Stimulated activated CD4-positive, alpha-beta T cell treated with anti-CD3 and anti-CD28 coated beads, Interleukin-1b, Interleukin-23, amount 100 ng/mL, for 48 hours (primary cell): ENCODE measurements at regions not wholly inside any gene's neighbourhood (a gene's known extent, or its start where the extent isn't known, plus 50 kb on each side); places are given as distances from the start of the nearest gene placed in this dataset.
"Not testable (repeated sequence)": the region's sequence is repeated elsewhere in the genome, so short reads cannot be mapped to it uniquely, and the experiment has no call there.

Experiments used
- DNase-seq: peaks from one replicate; pipeline ENCODE4 v3.0.0-alpha.2; 2020

DNA sequence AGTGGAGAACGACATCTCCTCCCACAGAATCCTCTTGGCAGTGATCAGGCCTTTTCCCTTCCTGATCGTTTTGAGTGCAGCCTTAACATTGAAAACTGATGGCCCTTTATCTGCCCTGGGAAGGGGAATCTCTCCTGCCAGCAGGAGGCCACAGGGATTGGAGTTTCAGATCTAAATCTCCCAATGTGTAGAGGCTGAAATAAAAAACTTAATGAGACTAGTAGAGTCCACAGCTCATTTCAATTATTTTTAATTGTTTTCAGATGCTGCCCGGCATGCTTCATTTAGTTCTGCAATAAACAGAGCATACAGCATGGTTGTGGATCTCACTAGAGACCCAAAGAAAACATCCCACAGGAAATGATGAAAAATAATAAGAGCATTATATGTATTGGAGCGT lies 662.2 kb upstream of the HS3ST5 start:
- no peak for DNase-seq

DNA sequence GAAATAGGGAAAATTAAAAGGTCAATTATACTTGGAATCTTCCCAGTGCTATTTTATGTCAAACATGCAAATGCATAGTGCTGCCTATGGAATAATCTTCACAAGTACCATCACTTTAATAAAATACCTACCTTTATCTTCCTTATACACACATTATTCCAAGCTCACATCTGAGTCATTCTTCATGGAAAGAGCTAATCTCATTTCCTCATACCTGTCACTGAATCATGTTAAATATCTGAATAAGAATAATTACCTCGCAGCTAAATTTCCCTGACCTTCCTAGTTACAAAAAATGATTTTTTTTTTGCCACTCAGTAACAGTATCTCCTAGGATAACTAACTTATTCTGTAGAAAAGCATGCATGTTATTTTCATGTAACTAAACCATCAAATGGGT lies 661.4 kb upstream of the HS3ST5 start:
- no peak for DNase-seq

DNA sequence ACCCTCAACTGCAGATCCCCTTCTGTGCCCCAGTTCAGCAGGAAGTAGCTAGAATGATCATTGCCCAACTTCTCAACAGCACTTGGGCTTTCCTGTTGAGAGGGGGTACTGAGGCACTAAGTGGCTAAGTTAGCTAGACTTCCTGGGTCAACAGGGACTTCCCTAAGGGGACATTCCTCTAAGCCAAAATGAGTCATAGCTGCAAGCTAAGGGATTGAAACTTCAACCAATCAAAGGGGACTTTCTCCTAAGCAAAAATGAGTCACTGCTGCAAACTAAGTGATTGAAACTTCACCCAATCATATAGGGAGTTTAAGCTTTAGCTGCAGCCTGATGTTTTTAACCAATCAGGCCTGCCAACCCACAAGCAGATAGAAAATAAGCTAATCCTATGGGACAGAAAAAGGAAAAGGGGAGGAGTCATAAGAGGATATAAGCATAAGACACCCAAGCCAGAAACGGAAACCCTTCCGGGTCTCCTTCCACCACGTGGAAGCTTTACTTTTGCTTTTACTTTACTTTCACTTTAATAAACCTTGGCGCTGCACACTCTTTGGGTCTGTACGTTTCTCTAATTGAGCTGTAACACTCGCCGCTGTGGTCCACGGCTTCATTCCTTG lies 659.0 kb upstream of the HS3ST5 start:
- DNase-seq, result no peak

DNA sequence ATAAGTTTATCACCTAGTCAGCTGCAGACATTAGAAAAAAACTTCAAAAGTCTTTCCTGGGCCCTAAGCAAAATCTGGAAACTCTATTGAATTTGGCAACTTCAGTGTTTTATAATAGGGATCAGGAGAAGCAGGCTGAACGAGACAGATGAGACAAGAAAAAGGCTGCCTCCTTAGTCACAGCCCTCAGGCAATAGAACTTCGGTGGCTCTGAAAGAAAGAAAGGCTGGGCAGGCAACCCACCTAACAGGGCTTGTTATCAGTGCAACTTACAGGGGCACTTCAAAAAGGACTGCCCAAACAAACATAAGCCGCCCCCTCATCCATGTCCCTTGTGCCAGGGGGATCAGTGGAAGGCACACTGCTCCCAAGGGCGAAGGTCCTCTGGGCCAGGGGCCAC lies 657.9 kb upstream of the HS3ST5 start:
- no peak for DNase-seq

DNA sequence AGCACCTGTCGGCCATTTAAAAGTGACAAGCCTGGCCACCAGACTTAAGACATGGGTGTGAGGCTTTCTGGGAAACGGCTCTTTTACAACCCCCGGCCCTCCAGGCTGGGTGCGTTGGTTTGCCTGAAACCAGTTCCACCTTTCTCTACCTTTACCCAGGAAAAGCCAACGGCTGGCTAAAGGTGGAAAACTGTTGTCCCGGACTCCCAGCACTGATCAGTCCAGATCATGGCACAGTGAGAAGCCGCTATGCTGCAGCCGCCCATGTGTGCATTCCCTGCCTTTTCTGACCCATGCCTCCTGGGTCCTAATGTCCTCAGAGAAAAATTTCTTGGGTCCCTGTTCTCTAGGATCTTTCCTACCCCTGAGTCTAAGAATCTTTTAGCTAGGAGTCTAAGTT lies 655.7 kb upstream of the HS3ST5 start:
- no peak for DNase-seq

DNA sequence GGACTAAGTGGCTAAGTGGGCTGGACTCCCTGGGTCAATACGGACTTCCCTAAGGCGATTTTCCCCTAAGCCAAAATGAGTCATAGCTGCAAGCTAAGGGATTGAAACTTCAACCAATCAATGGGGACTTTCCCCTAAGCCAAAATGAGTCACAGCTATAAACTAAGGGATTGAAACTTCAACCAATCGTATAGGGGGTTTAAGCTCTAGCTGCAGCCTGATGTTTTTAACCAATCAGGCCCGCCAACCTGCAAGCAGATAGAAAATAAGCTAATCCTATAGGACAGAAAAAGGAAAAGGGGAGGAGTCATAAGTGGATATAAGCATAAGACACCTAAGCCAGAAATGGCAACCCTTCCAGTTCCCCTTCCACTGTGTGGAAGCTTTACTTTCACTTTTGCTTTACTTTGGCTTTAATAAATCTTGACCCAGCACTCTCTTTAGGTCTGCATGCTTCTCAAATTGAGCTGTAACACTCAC lies 655.0 kb upstream of the HS3ST5 start:
- DNase-seq, result no peak

DNA sequence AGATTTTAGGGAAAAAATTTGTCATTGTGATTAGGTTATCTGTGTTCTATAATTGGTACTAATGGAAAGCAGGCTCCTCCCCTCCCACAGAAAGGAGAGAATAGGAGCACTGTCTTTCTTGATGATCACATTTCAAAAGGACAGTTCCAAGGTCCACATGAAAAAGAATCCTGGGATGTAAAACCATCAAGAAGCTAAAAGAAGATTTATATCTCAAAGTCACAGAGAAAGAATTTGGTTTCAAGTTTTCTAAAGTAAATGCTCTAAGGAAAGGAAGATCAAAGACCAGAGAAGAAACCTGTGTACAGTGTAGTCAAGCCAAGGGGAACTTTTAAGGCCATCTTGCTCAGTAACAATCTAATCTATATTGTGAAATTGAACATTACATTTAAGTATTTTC lies 652.7 kb upstream of the HS3ST5 start:
- DNase-seq, result no peak

DNA sequence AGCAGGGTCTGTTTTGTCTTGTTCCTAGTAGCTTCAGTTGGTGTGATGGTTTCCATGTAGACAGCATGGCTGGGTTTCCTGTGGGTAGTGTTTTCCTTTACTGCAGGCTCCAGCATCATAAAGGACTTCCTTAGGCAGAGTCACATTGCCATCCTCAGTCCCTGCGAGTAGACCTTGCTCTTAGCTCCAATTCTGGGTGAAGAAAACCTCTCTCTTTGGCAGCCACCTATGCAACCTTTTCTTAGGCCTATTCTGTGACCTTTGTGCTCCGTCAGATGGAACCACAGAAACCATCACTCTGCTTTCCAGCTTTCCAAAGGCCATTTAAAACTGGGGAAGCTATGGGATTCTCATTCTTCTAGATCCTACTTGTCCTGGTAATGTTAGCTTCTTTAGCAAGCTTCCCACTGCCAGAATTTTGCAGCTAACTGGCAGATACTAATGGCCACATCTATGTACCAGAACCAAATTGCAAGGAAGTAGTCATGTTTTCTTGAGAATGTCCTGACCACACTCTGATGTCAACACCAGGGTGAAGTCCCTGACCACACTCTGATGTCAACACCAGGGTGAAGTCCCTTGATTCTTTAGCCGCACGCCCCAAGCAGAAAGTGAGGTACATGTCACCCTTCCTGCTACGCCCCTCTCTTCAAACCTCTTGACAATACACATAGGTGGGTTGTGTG lies 646.6 kb upstream of the HS3ST5 start:
- peak; percentile 34 for DNase-seq

DNA sequence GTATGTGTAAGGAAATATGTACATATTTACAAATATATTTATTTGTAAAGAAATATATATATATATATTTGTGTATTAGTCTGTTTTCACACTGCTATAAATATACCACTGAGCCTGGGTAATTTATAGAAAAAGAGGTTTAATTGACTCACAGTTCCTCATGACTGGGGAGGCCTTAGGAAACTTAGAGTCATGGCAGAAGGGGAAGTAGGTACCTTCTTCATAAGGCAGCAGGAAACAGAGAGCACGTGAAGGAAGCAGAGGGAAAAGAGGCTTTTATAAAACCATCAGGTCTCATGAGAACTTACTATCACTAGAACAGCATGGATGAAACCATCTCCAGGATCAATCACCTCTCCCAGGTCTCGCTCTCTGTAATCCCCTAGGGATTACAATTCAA lies 644.5 kb upstream of the HS3ST5 start:
- DNase-seq, result no peak

DNA sequence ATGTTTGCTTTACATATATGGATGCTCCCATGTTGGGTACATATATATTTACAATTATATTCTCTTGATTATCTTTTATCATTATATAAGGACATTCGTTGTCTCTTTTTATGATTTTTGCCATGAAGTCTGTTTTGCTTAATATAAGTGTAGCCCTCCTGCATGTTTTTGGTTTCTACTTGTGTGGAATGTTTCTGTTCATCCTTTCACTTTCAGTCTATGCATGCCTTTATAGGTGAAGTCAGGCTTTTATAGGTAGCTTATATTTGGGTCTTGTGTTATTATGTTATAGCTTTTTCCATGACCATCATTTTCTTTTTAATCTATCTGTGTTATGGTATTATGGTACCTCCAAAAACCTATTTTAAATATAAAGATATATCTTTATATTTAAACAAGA lies 612.5 kb upstream of the HS3ST5 start:
- DNase-seq, result no peak

DNA sequence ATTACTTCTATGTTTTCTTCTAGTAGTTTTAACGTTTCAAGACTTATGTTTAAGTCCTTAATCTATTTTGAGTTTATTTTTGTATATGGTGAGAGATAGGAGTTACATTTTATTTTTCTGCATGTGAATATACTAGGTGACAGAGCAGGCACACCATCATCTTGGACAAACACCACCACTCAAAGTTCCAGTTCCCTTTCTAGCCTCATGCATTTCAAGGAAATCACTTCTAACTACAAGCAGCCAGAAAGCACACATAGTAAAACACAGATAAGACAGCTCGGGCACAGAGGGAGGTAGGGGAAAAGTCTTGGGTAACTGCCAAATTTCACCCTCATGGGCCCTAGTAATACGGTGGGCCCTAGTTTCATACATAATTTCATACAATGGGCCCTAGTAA lies 609.4 kb upstream of the HS3ST5 start:
- DNase-seq, result no peak

DNA sequence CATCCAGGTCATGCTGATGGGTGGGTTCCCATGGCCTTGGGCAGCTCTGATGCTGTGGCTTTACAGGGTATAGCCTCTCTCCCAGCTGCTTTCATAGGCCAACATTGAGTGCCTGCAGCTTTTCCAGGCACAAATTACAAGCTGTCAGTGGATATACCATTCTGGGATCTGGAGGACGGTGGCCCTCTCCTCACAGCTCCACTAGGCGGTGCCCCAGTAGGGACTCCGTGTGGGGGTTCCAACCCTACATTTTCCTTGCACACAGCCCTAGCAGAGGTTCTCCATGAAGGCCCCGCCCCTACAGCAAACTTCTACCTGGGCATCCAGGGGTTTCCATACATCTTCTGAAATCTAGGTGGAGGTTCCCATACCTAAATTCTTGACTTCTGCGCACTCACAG lies 602.6 kb upstream of the HS3ST5 start:
- no peak for DNase-seq

DNA sequence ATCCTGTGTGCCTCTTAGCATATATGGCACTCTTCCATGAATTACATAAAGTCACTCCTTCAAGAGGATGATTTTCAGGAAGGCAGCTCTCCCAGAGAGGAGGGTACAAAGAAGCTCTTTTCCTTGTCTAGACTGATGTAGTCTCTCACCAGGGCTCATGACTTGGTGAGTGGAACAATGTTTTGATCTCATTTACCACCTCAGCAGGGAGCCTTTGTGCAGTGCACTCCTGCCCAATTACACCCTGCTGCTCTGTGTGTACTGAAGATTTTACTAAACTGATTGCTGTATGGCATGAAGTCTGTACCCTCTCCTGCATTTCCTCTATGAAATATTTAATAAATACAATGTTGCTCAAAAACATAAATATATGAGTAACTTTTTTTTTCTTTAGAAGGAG lies 598.3 kb upstream of the HS3ST5 start:
- DNase-seq, result no peak

DNA sequence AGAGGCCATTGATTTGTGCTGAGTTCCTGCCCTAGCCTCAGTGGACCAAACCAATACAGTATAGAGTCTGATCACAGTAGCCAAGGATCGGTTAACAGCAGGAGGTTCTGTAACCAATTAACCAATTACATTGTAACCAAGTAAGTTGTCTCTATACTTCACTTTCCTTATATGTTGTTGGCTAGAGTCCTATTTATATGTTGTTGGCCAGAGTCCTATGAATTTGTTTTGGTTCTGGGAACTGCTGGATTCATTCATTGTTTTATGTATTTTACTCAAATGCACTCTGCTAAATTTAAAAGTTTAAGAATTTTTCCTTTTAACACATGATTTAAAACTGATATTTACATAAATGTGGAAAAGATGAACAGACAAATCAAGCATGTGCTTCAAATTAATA lies 597.4 kb upstream of the HS3ST5 start:
- no peak for DNase-seq

DNA sequence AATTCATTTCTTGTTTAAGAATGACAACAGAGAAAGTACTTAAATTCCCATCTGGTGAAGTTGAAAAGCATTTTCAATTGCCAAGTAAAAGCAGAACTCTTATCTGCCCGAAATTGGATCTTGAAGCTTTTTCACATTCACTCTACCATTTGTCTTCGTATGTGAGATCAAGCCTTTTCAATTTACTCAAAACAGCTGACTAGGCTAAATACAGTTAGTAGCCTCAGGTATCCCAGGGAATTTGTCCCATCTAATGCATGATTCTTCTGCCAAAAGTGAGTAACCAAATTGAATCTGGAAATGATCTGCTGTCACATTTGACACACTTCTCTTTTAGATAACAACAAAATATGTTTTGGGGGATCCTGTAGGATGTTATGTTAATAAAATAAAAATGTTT lies 596.8 kb upstream of the HS3ST5 start:
- DNase-seq, result no peak

DNA sequence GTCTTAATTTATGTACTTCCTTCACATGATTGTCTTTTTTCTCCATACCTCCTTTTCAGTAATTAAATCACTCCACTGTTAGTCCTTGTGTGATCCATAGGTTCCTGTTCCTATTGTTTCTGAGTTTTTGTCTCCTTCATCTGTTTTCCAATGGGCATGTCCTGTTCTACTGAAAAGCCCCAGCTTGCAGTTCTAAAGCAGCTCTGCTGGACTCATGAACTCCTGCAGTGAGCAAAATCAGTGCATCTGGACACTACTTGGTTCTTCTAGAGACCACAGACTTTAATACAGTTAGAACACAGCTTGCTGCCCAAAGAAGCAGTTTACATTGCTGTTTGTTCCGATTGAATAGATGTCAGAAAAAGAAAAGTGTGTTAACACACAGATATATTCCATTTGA lies 593.3 kb upstream of the HS3ST5 start:
- DNase-seq, result no peak

DNA sequence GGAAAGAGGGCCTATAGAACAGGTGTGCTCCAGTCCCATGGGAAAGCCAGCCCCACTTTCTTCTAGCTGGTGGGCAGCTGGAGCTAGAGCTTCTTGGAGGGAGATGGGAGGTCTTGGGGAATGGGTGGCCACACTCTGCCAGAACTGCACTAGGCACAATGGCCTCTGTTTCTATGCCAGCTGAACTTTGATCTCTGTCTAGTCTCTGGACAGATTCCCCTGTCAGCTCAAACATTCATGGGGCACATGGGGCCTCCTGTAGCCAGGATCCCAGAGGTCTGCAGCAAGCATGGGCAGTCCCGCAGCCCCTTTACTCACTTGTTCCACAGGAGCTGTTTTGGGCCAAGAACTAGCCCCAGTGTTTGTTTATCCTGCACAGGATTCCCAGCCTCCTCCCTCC lies 591.3 kb upstream of the HS3ST5 start:
- DNase-seq, result no peak

DNA sequence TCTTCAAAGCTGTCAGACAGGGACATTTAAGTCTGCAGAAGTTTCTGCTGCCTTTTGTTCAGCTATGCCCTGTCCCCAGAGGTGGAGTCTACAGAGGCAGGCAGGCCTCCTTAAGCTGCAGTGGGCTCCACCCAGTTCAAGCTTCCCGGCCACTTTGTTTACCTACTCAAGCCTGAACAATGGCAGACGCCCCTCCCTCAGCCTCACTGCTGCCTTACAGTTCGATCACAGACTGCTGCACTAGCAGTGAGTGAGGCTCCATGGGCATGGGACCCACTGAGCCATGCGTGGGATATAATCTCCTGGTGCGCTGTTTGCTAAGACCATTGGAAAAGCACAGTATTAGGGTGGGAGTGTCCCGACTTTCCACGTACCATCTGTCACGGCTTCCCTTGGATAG lies 585.9 kb upstream of the HS3ST5 start:
- not testable (repeated sequence) for DNase-seq

DNA sequence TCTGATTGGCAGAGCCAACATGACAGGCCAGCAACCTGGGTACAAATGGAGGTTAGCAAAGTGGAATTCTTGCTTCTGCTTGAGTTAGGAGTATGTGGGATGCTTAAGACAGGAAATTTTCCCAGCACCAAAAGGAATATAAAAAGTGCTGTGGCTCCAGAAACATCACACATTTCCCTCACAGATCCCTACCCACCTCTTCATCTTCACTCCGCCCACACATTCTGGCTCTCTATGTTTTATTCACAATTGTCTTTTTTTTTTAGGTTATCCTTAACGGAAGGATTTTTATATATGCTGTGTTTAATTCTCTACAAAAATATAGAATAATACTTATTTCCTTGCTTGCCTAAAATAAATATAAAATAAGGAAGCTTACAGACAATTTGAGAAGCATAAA lies 563.3 kb upstream of the HS3ST5 start:
- DNase-seq, result no peak

DNA sequence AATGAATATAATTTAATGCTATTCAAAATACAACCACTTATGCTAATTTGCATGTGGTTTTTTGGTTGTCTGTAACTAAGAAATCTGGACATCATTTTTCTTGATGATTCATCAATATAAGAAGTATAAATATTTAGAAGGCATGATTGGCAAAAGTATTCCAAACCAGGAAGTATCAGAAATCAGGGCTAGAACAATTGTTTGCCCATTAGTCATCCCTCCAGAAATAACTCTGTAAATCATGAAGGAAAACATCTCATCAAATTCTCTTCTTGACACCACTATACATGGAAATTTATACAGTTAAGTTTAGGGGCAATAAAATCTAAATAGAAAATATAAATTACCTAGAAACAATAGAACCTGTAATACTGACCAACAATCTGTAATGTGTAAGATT lies 554.7 kb upstream of the HS3ST5 start:
- DNase-seq, result no peak

DNA sequence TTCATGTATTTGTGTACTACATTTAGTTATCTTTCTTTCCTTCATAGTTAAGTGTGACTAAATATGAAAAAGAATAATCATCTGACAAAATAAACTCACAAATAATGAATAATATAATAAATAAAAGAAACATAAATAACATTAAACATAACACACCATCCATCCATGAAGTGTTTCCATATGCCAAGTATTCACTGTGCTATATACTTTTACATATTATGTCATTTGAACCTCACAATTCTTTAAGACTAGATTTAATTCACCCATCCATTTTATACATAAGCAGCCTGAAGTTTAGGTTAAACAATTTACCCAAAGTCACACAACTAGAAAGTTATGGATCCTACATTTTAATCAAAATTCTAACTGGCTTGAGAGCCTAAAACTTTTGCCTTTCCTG lies 549.4 kb upstream of the HS3ST5 start:
- DNase-seq, result no peak

DNA sequence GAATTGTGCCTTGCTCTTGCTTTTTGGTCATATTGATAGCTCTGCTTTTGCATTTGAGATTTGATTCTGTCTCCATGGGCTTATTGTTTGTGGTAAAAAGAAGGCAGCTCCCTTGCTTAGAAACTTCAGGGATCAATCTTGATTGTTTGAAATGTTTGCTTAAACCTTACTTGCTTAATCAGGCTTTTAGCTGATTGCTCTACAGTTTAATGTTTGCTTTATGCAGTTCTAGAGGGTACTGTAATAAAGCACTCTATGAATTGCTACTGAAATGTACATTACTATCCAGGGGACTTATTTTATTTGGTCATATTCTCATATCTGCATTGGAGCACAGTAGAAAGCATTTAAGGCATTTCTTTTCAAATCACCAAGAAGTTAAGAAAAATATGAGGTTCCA lies 545.4 kb upstream of the HS3ST5 start:
- DNase-seq, result no peak

DNA sequence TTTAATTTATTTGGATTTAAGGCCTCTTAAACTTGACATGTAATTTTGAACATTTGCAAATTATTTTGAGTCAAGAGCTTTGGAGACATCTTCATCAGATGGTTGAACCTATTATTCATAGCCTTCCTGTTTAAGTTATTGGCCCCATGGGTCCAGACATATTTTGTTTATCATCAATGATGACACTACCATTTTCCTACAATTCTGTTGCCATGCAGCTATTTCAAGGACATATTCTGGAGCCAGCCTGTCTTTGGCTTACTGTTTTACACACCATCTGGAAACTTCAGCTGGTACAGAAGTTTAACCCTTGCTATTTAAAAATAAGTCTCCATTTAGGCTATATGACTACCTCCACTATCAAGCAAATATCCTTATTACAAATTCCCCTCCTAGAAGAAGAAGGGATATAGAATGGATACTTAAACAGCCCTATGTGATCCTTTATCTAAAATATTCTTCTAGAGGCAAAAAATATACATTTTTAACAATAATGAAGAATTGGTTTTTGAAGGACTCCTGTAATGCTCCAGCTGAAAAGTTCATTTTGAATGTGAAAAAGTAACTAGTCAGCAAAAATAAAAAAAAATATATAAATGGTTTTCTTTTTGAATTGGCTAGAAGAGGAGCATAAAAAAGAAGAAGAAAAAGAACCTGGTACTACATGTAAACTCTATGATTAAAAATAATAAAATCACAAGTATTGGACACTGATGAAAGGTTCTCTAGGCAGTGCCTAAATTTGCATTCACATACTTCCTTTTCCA lies 544.0 kb upstream of the HS3ST5 start:
- DNase-seq, result no peak

DNA sequence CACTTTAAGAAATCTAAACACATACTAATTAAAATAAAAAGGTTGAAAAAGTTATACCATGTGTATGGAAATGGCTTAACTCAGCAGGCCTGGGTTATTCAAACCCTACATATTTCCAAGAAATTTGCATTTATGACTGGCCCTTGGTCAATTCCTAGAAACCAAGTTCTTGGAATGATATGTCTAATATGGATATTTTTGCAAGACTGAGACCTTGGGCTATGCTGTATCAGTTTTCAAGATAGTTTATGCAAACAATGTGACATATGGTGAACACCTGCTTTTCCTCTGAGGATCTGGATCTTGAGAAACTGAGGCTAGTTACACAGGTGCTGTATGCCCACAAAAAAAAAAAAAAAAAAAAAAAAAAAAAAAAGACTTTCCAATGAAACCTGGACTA lies 536.9 kb upstream of the HS3ST5 start:
- no peak for DNase-seq
